KMS-11 (cell line): ENCODE measurements at regions not wholly inside any gene's neighbourhood (a gene's known extent, or its start where the extent isn't known, plus 50 kb on each side); places are given as distances from the start of the nearest gene placed in this dataset.

ENCODE experiments used
- H2AFZ ChIP-seq: fragments of 200-600 bp; sonication (generic); 2 replicates; pipeline ENCODE4 v1.6.1; 2016; ENCODE audit warnings: antibody characterized with exemption, mixed run types, low read depth
- H3K27ac ChIP-seq: fragments of 200-600 bp; sonication (generic); 2 replicates; pipeline ENCODE4 v1.6.1; 2016; ENCODE audit warnings: mild to moderate bottlenecking, mixed run types
- H3K27me3 ChIP-seq: fragments of 200-600 bp; sonication (generic); 2 replicates; pipeline ENCODE4 v1.6.1; 2017; ENCODE audit warnings: mild to moderate bottlenecking, low read depth, mixed run types, moderate library complexity; ENCODE audit not compliant: insufficient read depth
- H3K36me3 ChIP-seq: fragments of 200-600 bp; sonication (generic); 2 replicates; pipeline ENCODE4 v1.6.1; 2017; ENCODE audit warnings: mild to moderate bottlenecking, mixed run types; ENCODE audit not compliant: insufficient read depth
- H3K4me1 ChIP-seq: fragments of 200-600 bp; sonication (generic); 2 replicates; pipeline ENCODE4 v1.6.1; 2016; ENCODE audit warnings: mild to moderate bottlenecking, low read depth, mixed run types; ENCODE audit not compliant: poor library complexity, severe bottlenecking
- H3K4me2 ChIP-seq: fragments of 200-600 bp; sonication (generic); 2 replicates; pipeline ENCODE4 v1.7.0; 2016; ENCODE audit warnings: mild to moderate bottlenecking, mixed run types
- H3K4me3 ChIP-seq: fragments of 200-600 bp; sonication (generic); IDR thresholded peaks from 2 replicates; pipeline ENCODE4 v1.6.1; 2017; ENCODE audit warnings: low read depth, low read length, mixed read lengths; ENCODE audit not compliant: insufficient read depth
- H3K79me2 ChIP-seq: fragments of 200-600 bp; sonication (generic); 2 replicates; pipeline ENCODE4 v1.6.1; 2016; ENCODE audit warnings: low read depth, mixed run types; ENCODE audit not compliant: insufficient read depth
- H3K9ac ChIP-seq: fragments of 200-600 bp; sonication (generic); 2 replicates; pipeline ENCODE4 v1.6.1; 2016; ENCODE audit warnings: mild to moderate bottlenecking, mixed run types
- H4K20me1 ChIP-seq: fragments of 200-600 bp; sonication (generic); 2 replicates; pipeline ENCODE4 v1.6.1; 2016; ENCODE audit warnings: mild to moderate bottlenecking, mixed run types; ENCODE audit not compliant: insufficient read depth
- CTCF ChIP-seq: fragments of 200-600 bp; sonication (generic); conservative IDR thresholded peaks from 2 replicates; pipeline ENCODE4 v1.6.1; 2017; ENCODE audit warnings: low read depth, mild to moderate bottlenecking, antibody characterized with exemption, low read length, moderate library complexity, mixed read lengths

DNA sequence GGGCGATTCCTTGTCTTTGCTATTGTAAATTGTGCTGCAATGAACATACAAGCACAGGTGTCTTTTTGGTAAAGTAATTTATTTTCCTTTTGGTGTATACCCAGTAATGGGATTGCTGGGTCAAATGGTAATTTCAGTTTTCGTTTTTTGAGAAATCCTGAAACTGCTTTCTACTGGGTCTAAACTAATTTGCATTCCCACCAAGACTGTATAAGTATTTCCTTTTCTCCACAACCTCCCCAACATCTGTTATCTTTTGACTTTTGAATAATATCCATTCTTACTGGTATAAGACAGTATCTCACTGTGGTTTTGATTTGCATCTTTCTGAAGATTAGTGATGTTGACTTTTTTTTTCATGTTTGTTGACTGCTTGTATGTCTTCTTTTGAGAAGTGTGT is 2506.0 kb downstream of the PCDH7 start:
- H3K4me1 ChIP-seq: no peaks in the 10 kb centered on the region
- no peak overlapping the region for H3K27ac ChIP-seq
- no peak overlapping the region for H3K4me2 ChIP-seq
- no peak overlapping the region for H3K4me3 ChIP-seq
- no peak overlapping the region for H2AFZ ChIP-seq
- no peaks in the 10 kb centered on the region for H3K79me2 ChIP-seq
- H3K9ac ChIP-seq: no peak overlapping the region
- no peaks in the 10 kb centered on the region for H3K36me3 ChIP-seq
- H3K27me3 ChIP-seq: no peaks in the 10 kb centered on the region
- no peak for TF ChIP-seq CTCF
- no peaks in the 10 kb centered on the region for H4K20me1 ChIP-seq

GRCh38 chr4:33226783-33227182 is 2506.6 kb downstream of the PCDH7 start:
- H3K4me3 ChIP-seq: no peak overlapping the region
- no peak for TF ChIP-seq CTCF

GRCh38 chr4:33255094-33255493 is 2534.9 kb downstream of the PCDH7 start:
- Histone ChIP-seq H3K27ac (no peak overlapping the region), H3K9ac (no peak overlapping the region), H2AFZ (no peak overlapping the region), H3K79me2 (no peaks in the 10 kb centered on the region), H3K36me3 (no peaks in the 10 kb centered on the region), H3K4me1 (no peaks in the 10 kb centered on the region), H3K27me3 (no peaks in the 10 kb centered on the region), H4K20me1 (no peaks in the 10 kb centered on the region), H3K4me3 (no peak overlapping the region), H3K4me2 (no peak overlapping the region)
- TF ChIP-seq CTCF: no peak

More at GRCh38 chr4:33226783-33227182, 2506.6 kb downstream of the PCDH7 start:
- Histone ChIP-seq H3K79me2 (no peaks in the 10 kb centered on the region), H2AFZ (no peak overlapping the region), H3K9ac (no peak overlapping the region), H3K27me3 (no peaks in the 10 kb centered on the region), H3K36me3 (no peaks in the 10 kb centered on the region), H3K4me1 (no peaks in the 10 kb centered on the region), H4K20me1 (no peaks in the 10 kb centered on the region), H3K4me2 (no peak overlapping the region), H3K27ac (no peak overlapping the region)

- no peaks in the 10 kb centered on the region for H3K79me2 ChIP-seq
- H3K9ac ChIP-seq: no peak overlapping the region
- H3K4me3 ChIP-seq: no peak overlapping the region
- no peaks in the 10 kb centered on the region for H3K4me1 ChIP-seq
- no peaks in the 10 kb centered on the region for H4K20me1 ChIP-seq
- no peak overlapping the region for H3K27ac ChIP-seq
- no peak for TF ChIP-seq CTCF
- H3K4me2 ChIP-seq: no peak overlapping the region
- H3K36me3 ChIP-seq: no peaks in the 10 kb centered on the region
- no peaks in the 10 kb centered on the region for H3K27me3 ChIP-seq
- no peak overlapping the region for H2AFZ ChIP-seq
Observed at GRCh38 chr4:33255507-33255906, 2535.3 kb downstream of the PCDH7 start.

- Histone ChIP-seq H3K27ac (no peak overlapping the region), H3K9ac (no peak overlapping the region), H3K4me3 (no peak overlapping the region), H3K4me2 (no peak overlapping the region), H2AFZ (no peak overlapping the region), H3K4me1 (no peaks in the 10 kb centered on the region), H4K20me1 (no peaks in the 10 kb centered on the region), H3K27me3 (no peaks in the 10 kb centered on the region), H3K36me3 (no peaks in the 10 kb centered on the region), H3K79me2 (no peaks in the 10 kb centered on the region)
- no peak for TF ChIP-seq CTCF
Observed at GRCh38 chr4:33262824-33263223, 2542.7 kb downstream of the PCDH7 start.
